Suppressor macrophage (primary cell): ENCODE measurements at regions not wholly inside any gene's neighbourhood (a gene's known extent, or its start where the extent isn't known, plus 50 kb on each side); places are given as distances from the start of the nearest gene placed in this dataset.

Source experiments
- DNase-seq, 4 experiments: peaks; one replicate each; pipeline ENCODE4 v3.0.0-alpha.2; 2020 to 2022

- peak in 2 of 4 experiments; percentile 22 to 39 for DNase-seq
Measured at GRCh38 chr1:209389258-209389657, 194.3 kb upstream of the CAMK1G start.

GRCh38 chr1:209389975-209390374 lies 193.5 kb upstream of the CAMK1G start:
- DNase-seq, result no peak

GRCh38 chr1:209390764-209391163 lies 192.8 kb upstream of the CAMK1G start:
- DNase-seq, result no peak

- no peak for DNase-seq
Measured at GRCh38 chr1:209391792-209392191, 191.7 kb upstream of the CAMK1G start.

- no peak for DNase-seq
Measured at GRCh38 chr1:209395169-209395568, 188.3 kb upstream of the CAMK1G start.

- DNase-seq, result peak; percentile 25 to 69 (median 50)
Measured at GRCh38 chr1:209397371-209397770, 186.1 kb upstream of the CAMK1G start.

GRCh38 chr1:209397910-209398309 lies 185.6 kb upstream of the CAMK1G start:
- DNase-seq, result no peak

GRCh38 chr1:209398313-209398991 lies 185.1 kb upstream of the CAMK1G start:
- DNase-seq, result peak; percentile 72 to 90 (median 85)

GRCh38 chr1:209399800-209400199 lies 183.7 kb upstream of the CAMK1G start:
- no peak for DNase-seq

- DNase-seq, result no peak
Measured at GRCh38 chr1:209400351-209401220, 182.9 kb upstream of the CAMK1G start.

- DNase-seq, result peak in 3 of 4 experiments; percentile 28 to 61 (median 46)
Measured at GRCh38 chr1:209402697-209403096, 180.8 kb upstream of the CAMK1G start.

GRCh38 chr1:209403921-209404320 lies 179.6 kb upstream of the CAMK1G start:
- no peak for DNase-seq

- no peak for DNase-seq
Measured at GRCh38 chr1:209404577-209404976, 178.9 kb upstream of the CAMK1G start.

- peak in 3 of 4 experiments; percentile 24 to 50 (median 43) for DNase-seq
Measured at GRCh38 chr1:209405183-209405814, 178.2 kb upstream of the CAMK1G start.

- no peak for DNase-seq
Measured at GRCh38 chr1:209406168-209406567, 177.3 kb upstream of the CAMK1G start.

GRCh38 chr1:209406595-209406994 lies 176.9 kb upstream of the CAMK1G start:
- DNase-seq, result no peak

- DNase-seq, result peak in 2 of 4 experiments; percentile 45 to 50
Measured at GRCh38 chr1:209409780-209410179, 173.7 kb upstream of the CAMK1G start.

GRCh38 chr1:209411491-209411929 lies 172.0 kb upstream of the CAMK1G start:
- DNase-seq, result peak; percentile 76 to 94 (median 86)

- peak in 1 of 4 experiments; percentile 11 for DNase-seq
Measured at GRCh38 chr1:209412036-209412435, 171.5 kb upstream of the CAMK1G start.

- no peak for DNase-seq
Measured at GRCh38 chr1:209412566-209412965, 170.9 kb upstream of the CAMK1G start.

- no peak for DNase-seq
Measured at GRCh38 chr1:209413062-209413461, 170.5 kb upstream of the CAMK1G start.

- no peak for DNase-seq
Measured at GRCh38 chr1:209414803-209415329, 168.6 kb upstream of the CAMK1G start.

GRCh38 chr1:209416039-209416438 lies 167.5 kb upstream of the CAMK1G start:
- DNase-seq, result no peak
